Medulla oblongata (tissue), 1 donor: ENCODE measurements at regions not wholly inside any gene's neighbourhood (a gene's known extent, or its start where the extent isn't known, plus 50 kb on each side); places are given as distances from the start of the nearest gene placed in this dataset.
A peak's percentile ranks its signal among the peaks of the same experiment; 100 is the strongest.
"Not testable (repeated sequence)": the region's sequence is repeated elsewhere in the genome, so short reads cannot be mapped to it uniquely, and the experiment has no call there.

Source experiments
- DNase-seq: peaks from one replicate; pipeline ENCODE4 v3.0.0-alpha.2; 2015; ENCODE audit errors: extremely low spot score

DNA sequence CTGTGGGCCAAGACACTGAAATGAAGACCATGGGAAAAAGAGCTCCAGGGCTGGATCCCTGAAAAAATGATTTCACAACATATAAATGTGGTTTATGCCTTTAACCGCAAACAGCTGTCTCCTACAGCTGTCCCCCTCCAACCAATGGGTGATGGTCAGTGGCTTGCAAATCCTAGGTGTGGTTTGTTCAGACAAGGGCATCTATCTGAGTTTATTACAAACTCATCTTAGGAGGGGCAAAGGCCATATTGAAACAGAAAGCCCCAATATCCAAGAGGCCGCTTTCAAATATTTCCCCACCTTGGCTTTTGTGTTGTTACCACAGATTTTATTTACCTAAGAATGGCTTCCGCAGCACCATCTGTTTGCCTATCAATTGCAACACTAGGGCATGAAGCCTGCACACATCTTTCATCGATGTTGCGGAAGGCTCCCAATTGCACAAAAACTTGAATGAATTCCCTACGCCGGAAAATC is 503.6 kb upstream of the AMELY start:
- no peak for DNase-seq

DNA sequence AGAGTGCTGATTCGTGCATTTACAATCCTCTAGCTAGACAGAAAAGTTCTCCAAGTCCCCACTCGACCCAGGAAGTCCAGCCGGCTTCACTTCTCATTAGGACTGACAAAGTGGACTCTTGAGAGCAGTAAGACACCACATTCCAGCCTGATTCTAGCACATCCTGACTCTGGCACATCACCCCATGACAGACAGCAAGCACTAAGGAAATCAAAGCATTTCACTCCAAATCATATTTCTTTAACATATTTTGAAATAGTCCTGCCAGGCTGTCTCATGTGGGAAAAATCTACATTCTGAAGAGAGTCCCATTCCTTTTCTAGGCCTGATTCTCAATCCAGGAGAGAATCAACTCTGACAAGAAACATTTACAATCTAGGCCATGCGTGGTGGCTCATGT is 478.5 kb upstream of the AMELY start:
- DNase-seq: no peak

DNA sequence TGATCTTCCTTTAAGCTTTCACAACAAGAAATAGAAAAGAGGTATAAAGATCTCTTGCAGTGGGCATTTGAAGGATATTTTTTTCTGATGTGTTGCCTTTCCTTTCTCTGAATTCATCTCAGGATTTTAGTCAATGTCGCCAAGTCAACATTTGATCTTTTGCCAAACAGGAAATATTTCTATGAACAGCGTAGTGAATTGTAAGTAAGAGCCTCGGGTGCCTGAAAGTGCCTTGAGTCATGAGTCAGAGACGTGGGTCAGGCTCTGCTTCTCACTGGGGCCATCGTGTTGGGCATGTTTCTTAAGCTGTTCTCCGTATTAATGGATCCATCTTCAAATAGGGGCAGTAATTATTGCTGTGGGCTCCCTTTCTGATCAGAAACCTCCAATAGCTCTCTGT is 471.4 kb upstream of the AMELY start:
- DNase-seq: no peak

DNA sequence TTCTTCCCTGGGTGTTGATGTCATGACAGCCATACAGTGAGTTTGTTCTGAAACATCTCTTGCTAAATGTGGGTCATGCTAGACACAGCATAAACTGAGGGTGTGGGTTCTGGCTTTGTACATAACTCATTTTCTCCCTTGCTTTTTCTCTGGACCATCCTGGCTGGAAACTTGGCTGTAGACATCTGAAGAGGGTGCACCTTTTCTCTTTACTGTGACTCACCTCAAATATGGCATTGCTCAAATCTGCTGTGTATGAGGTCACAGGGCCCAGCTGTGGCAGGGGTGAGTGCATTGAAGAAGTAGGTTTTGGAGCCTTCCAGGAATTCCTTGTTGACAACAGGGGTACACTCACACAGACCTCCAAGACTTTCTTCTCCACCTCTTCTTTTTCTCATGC is 465.5 kb upstream of the AMELY start:
- DNase-seq: no peak

DNA sequence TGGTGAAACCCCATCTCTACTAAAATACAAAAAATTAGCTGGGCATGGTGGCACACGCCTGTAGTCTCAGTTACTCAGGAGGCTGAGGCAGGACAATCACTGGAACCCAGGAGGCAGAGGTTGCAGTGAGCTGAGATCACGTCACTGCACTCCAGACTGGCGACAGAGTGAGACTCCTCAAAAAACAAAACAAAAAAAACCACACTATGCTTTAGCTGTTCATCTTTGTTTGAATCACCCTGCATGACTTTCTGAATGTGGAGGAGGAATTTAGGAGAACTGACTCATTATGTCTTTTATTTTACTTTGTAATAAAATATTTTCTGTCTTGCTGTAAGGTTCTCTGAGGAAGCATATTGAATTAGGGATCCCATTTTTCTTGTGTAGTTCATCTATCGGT is 462.9 kb upstream of the AMELY start:
- DNase-seq: not testable (repeated sequence)

DNA sequence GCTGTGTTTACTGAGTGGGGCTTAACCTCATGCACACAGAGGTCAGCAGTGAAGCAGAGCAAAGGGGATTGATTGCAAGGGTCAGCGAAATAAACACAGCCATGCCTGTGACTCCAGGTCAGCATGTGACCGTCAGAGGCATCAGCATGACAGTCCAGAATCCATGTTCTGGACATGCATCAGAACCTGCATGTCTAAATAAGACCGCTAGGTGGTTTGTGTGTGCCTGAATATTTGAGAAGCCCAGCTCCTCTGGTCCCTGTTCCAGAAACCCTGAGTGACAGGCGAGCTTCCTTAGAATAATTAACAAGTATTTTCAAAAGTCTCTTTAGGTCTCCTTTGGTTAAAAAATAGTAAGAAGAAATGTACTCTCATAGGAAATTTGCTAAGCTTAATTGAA is 460.4 kb upstream of the AMELY start:
- DNase-seq: not testable (repeated sequence)

DNA sequence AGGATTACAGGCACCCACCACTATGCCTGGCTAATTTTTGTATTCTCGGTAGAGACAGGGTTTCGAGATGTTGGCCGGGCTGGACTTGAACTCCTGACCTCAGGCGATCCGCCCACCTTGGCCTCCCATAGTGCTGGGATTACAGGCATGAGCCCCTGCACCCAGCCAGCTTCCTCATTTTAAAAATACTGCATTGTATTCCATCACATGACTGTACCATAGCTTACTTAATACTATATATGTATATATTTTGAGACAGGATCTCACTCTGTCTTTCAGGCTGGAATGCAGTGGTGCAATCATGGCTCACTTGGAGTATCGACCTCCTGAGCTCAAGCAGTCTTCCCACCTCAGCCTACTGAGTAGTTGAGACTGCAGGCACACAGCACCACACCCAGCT is 459.5 kb upstream of the AMELY start:
- not testable (repeated sequence) for DNase-seq

DNA sequence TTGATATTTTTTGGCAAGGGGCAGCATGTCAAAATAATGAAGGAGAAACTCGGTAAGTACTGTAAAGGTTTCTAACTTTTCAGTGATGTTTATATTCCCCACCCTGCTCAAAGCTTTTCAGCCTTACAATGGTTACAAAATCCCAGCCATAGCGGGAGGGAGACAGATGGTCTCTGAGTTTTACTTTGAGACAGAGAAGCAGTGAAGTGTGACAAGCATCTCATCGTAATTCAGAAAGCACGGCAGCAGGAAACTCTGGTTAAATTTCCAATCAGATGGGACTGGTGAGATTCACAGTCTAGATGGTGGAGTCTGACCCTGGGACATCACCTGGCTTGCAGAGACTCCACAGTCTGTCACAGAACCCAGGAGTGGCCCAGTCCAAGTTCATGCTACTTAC is 448.0 kb upstream of the AMELY start:
- DNase-seq: no peak

DNA sequence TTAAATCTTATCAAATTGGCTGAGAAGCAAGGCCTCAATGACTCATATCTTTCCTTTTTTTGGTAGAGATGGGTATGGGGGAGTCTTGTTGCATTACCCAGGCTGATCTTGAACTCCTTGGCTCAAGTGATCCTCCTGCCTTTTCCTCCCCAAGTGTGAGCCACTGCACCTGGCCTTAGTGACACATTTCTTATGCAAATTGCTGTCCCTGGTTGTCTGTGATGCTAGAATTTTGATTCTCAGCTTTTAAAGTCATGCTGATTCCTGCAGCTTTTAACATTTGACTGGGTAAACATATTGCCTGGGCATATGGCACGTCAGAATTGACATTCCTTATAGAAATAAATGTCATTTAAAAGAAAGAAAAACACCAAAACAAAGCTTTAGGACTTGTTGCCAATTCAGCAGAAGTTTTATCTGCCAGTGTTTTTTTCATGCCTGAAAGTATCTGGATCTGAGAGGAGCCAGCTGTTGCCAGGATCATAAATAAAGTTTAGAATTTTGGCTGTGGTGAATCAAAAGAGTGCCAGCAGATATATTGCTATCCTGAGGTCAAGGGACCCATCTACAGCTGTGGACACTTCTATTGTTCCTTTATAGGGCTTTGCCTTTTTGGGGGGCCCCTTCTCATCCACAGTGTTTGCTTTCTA is 446.7 kb upstream of the AMELY start:
- DNase-seq: no peak

DNA sequence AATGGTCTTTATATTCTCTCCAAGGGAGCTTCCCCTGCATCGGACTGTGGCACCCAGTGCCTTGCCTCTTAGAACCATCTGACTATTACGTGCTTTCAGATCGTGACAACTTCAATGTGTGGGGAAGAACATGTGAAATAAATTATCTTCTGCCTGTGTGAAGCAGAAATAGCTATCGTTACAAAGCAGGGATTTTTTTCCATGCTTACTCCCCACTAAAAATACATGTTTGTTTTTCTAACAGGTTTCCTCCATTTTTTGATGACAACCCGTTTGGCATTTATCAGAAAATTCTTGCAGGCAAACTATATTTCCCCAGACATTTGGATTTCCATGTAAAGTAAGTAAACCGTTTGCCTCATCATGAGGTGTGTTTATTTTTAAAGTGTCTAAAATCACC is 444.3 kb upstream of the AMELY start:
- DNase-seq: not testable (repeated sequence)

DNA sequence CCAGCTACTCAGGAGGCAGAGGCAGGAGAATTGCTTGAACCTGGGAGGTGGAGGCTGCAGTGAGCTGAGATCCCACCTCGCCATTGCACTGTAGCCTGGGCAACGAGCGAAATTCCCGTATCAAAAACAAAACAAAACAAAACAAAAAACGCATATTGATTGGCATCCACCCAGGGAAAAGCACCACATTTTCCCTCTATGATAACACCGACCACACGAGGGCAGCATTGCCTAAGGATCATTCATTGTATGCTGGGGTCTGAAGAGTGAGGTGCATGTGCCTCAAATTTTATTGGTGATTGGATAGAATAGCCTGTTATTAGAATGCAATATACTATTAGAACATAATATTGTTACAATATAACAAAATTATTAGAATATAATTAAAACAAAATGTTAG is 433.1 kb upstream of the AMELY start:
- peak; percentile 53 for DNase-seq

DNA sequence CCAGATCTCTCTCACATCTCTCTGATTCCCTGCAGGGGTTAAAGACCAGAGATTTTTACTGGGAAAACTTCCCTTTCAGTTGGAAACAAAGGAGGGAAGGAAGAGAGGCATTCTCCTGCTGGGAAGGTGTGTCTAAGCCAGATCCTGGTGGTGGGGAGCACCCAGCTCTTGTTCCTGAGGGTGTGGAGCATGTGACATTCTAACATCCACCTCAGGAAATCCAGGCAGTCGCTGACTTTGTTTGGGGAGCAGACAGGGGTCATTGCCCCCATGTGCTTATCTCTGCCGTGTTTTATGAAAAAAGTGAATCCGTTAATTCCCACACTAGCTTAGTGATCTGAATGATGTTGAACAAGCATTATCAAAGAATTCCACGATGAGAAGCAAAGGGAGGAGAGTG is 431.7 kb upstream of the AMELY start:
- DNase-seq: no peak

DNA sequence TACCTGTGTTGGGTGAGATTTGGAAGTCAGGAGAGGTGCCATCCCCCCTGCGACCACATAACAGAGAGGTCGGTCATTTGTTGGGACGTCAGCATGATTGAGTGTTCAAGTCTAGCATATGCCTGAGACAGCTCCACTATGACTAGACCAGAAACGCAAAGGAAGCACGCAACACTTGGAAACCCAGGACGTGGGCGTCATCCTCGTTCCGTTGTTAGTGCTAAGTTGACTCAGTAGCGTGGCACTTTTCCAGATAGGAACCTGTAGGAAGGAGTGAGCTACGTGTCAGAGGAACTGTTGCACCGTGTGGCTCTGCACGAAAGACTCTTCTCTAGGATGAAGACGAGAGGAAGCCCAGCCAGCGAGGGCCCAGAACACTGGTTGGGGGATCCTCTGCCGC is 431.2 kb upstream of the AMELY start:
- DNase-seq: not testable (repeated sequence)

DNA sequence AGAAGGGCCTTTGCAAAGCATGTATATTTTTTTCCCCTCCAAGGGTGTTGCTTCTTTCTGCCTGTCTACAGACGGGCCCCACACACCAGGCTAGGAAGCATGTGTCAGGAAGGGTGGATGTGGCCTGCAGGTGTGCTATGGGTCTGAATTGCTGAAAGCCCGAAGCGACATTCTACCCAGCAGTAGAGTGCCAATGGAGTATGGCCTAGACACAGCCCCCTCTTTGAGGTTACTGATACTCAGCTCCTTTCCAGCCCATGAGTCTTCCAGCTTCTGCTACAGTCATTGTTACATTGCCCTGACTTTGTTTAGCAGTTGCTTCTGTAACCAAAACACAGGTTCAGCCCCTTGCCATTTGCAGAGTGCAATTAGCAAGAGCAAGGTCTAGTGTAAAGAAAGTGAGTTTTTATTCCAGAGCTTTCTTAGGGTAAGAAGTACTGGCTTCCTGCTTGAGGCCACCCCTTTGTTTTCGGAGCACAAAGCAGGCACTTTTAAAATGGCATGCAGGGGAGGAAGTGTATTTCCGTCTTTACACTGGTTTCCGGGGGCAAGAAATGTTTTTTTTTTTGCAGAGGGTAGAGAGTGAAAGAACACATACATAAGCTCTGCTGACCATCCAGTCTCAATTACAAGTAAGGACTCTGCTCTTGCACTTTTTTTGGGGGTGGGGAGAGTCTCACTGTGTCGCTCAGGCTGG is 428.0 kb upstream of the AMELY start:
- peak; percentile 3 for DNase-seq

DNA sequence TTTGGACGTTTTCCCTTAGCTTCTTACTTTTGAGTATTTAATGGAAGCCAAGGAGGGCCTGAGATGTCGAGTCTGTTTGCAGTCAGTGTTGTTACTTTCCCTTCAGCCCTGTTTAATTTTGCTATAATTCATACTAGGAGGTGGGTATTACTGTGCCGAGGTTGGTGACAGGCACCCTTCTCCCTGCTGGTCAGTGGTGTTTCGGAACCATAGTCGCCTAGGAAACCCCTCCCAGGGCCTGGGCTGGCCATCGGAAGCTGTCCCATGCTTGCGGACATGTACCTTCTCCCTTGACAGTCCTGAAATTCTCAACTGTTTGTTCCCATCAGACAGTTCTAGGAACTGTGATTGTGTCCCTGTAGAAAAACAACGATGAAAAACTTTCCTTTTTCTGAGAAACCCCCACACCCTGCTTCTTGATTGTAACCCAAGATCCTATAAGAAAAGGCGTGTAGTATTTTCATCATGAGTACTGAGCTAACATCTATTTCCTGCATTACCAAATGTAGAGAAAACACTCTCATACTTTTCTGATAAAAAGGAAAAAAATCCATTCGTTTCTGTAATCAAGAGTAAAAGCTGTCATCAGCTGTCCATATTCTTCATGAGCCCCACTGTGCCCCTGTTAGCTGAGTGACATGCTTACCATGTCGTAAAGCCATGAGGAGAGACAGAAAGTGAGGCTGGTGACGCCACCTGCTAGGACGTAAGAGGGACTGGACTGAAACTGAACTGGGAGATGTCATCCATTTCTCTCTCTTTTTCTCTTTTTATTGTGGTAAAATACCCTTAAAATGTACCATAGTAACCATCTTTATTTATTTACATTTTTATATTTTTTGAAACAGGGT is 424.7 kb upstream of the AMELY start:
- no peak for DNase-seq

DNA sequence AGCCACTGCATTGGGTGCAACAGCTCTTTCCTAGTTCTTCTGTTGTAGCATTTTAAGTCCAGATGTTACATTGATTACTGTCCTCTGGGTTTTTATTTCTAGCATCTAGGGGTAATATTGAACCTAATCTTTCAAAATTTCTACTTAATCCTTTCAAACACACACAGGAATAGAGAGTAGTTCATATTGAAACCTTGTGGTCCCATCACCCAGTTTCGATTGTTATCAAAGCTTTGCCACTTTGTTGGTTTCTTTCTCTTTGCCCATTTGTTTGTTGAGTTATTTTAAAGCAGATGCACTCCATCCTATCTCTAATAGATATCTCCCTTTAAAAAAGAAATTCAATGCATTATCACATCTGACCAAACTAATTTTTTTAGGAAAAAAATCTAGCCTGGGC is 422.9 kb upstream of the AMELY start:
- DNase-seq: no peak

DNA sequence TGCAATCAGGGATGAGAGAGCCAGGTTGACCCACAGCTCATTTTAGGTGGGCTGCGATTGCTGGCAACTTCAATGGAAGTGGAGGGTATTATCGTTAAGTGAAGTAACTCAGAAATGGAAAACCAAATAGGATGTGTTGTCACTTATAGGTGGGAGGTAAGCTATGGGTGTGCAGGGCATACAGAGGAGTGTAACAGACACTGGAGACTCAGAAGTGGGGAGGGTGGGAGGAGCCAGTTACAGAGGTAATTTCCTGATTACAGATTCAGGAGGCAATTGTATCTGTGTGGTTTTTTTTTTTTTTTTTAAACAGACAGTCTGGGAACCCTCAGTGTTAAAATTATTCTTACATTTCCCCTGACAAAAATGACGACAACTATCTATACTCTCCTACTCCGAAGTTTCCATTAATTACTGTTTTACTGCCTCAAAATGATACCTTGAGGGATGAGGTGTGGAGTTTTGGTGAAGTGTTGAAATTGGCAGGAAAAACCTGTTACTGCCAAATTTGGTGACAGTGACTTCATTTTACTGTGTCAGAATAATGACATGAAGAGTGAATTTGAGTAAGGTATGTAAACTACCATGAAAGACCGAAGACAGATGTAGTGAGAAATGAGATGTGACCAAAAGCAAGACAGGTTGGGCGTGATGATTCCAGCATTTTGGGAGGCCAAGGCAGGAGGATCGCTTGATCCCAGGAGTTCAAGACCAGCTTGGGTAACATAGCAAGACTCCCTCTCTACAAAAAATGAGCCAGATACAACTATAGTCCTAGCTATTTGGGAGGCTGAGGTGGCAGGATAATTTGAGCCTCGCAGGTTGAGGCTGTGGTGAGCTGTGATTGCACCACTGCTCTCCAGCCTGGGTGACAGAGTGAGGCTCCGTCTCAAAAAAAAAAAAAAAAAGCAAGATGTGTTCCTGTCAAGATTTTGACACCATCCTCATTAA is 415.0 kb upstream of the AMELY start:
- no peak for DNase-seq

DNA sequence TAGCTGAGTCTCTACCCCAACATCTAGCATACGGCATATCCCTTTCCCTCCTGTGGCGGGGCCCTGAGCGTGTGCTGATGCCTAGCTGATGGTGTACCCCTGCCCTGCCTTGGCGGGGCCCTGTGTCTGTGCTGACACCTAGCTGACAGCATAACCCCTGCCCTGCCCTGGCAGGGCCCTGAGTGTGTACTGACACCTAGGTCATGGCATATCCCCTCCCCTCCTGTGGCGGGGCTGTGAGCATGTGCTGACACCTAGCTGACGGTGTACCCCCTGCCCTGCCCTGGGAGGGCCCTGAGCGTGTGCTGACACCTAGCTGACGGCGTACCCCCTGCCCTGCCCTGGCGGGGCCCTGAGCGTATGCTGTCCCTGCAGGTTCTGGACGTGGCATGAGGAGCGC is 414.0 kb upstream of the AMELY start:
- DNase-seq: no peak

DNA sequence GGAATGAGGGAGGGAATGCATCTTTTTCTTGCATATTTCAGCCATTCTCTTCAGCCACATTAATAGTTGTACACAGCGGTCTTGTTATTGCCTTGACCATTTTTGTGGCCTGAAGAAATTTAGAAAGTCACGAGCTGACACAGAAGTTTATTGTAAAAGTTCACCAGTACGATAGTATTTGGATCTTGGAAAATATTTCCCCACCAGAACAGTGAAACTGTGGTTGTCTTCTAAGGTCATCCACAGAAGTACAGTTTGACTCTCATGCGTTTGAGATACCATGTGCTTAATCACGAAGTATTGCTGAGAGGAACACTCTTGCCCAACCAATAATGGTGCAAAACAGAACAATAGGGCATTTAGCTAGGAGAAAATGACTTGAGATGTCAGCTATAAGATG is 409.2 kb upstream of the AMELY start:
- DNase-seq: no peak

DNA sequence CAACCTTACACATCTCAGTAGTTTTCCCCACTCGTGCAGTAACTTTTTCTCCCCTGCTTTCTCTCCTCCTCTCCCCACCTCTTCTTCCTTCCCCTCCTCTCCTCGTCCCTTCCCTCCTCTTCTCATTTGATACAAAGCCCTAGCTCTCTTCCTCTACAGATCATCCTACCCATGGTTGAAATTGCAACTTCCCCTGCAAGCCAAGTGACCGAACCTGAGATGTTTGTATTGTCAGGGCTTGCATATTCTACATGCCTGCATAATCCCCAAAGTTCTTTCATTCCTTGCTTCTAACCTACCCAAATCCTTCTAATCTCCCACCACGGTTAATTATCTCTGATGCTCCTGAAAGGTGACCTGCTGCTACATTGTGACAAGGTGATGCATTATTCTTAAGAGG is 408.6 kb upstream of the AMELY start:
- not testable (repeated sequence) for DNase-seq

DNA sequence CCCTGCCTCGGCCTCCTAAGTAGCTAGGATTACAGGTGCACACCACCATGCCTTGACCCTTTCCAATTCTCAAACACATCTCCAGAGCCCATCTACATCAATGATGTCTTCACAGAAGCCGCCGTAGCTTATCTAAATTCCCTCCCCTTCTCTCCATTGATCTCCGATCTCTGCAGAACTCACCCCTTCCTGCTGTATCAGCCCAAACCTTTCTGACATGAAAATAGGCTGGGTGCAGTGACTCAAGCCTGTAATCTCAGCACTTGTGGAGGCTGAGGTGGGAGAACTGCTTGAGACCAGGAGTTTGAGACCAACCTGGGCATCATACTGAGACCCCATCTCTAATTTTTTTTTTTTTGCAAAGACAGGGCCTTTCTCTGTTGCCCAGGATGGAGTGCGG is 406.6 kb upstream of the AMELY start:
- DNase-seq: no peak

DNA sequence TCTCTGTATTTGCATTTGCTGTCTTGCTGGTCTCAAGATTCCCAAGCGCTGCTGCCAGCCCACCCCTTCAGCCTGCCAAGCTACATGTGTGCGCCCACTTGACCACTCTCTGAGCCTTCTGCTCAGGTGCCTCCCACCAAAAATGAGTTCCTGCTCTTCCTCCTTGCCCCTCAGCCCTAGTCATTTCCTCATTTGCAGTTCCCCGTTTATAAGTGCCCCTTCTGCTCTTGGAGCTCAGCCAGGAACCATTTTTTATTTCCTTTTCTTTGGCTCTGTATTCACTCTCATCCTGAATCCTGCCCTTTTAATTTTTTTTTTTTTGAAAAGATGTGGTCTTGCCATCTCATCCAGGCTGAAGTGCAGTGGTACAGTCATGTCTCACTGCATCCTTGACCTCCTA is 406.0 kb upstream of the AMELY start:
- peak; percentile 6 for DNase-seq
